NOMO-1 treated with dmso at 0.1 percent for 144 hours (cell line): ENCODE measurements at regions not wholly inside any gene's neighbourhood (a gene's known extent, or its start where the extent isn't known, plus 50 kb on each side); places are given as distances from the start of the nearest gene placed in this dataset.

Experiments used
- DNase-seq: peaks from one replicate; lab custom pipeline; 2025; ENCODE audit not compliant: unreplicated experiment; lab: John Stamatoyannopoulos, UW

- no peak for DNase-seq
Measured at GRCh38 chr4:62913065-62913464, 1496.2 kb downstream of the TECRL start.

GRCh38 chr4:62912531-62912930, 1496.7 kb downstream of the TECRL start:
- DNase-seq = no peak

GRCh38 chr4:62909238-62909637, 1500.0 kb downstream of the TECRL start:
- no peak for DNase-seq

- DNase-seq = no peak
Measured at GRCh38 chr4:62901101-62901500, 1508.1 kb downstream of the TECRL start.

- no peak for DNase-seq
Measured at GRCh38 chr4:62899646-62900364, 1509.4 kb downstream of the TECRL start.

GRCh38 chr4:62898115-62898514, 1511.1 kb downstream of the TECRL start:
- no peak for DNase-seq

GRCh38 chr4:62896721-62897120, 1512.5 kb downstream of the TECRL start:
- DNase-seq = no peak

GRCh38 chr4:62881901-62882300, 1527.3 kb downstream of the TECRL start:
- DNase-seq = no peak

- no peak for DNase-seq
Measured at GRCh38 chr4:62881210-62881609, 1528.0 kb downstream of the TECRL start.

- no peak for DNase-seq
Measured at GRCh38 chr4:62872856-62873255, 1536.4 kb downstream of the TECRL start.

GRCh38 chr4:62871078-62871477, 1538.2 kb downstream of the TECRL start:
- no peak for DNase-seq

GRCh38 chr4:62870451-62870850, 1538.8 kb downstream of the TECRL start:
- no peak for DNase-seq

- DNase-seq = no peak
Measured at GRCh38 chr4:62865261-62865660, 1544.0 kb downstream of the TECRL start.

GRCh38 chr4:62849696-62850095, 1559.6 kb downstream of the TECRL start:
- no peak for DNase-seq

- DNase-seq = no peak
Measured at GRCh38 chr4:62835631-62836030, 1573.6 kb downstream of the TECRL start.

- DNase-seq = no peak
Measured at GRCh38 chr4:62822306-62822705, 1586.9 kb downstream of the TECRL start.

- DNase-seq = no peak
Measured at GRCh38 chr4:62816566-62816965, 1592.7 kb downstream of the TECRL start.

- no peak for DNase-seq
Measured at GRCh38 chr4:62814510-62815047, 1594.7 kb downstream of the TECRL start.

- no peak for DNase-seq
Measured at GRCh38 chr4:62806816-62807215, 1602.4 kb downstream of the TECRL start.

- no peak for DNase-seq
Measured at GRCh38 chr4:62804075-62804474, 1603.9 kb downstream of the ADGRL3 start.

GRCh38 chr4:62797221-62797620, 1597.1 kb downstream of the ADGRL3 start:
- no peak for DNase-seq

GRCh38 chr4:62791386-62791785, 1591.3 kb downstream of the ADGRL3 start:
- no peak for DNase-seq

GRCh38 chr4:62771983-62772557, 1571.9 kb downstream of the ADGRL3 start:
- no peak for DNase-seq
